Fibroblast of villous mesenchyme (primary cell): ENCODE measurements at regions not wholly inside any gene's neighbourhood (a gene's known extent, or its start where the extent isn't known, plus 50 kb on each side); places are given as distances from the start of the nearest gene placed in this dataset.
"Not testable (repeated sequence)": the region's sequence is repeated elsewhere in the genome, so short reads cannot be mapped to it uniquely, and the experiment has no call there.

Experiments
- DNase-seq: peaks from one replicate; pipeline ENCODE4 v3.0.0-alpha.2; 2010; ENCODE audit warnings: low read depth
- H3K4me3 ChIP-seq: 2 replicates; pipeline ENCODE4 v1.5.1; 2011; ENCODE audit warnings: low read depth, mild to moderate bottlenecking, low read length
- TF ChIP-seq, protein P1 (sequence below): IDR thresholded peaks from 2 replicates; pipeline ENCODE4 v1.5.1; 2012; ENCODE audit warnings: low read depth, mild to moderate bottlenecking, low read length; ENCODE audit not compliant: insufficient read depth

DNA sequence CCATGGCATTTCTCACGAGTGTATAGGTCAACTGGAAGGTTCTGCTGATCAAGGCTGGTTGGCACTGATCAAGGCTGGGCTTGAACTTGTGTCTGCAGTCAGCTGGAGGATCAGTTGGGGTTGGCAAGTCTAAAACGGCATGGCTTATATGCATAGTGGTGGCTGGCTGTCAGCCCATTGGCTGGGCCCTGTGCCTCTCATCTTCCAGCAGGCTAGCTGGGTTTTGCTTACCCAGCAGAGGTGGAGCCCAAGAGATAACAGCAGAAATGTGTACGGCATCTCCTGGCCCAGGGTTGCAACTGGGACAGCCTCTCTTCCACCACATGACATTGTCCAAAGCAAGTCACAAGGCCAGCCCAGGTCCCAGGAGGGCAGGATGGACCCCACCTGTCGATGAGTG is 158.2 kb downstream of the BMP7 start:
- TF ChIP-seq, protein P1, sequence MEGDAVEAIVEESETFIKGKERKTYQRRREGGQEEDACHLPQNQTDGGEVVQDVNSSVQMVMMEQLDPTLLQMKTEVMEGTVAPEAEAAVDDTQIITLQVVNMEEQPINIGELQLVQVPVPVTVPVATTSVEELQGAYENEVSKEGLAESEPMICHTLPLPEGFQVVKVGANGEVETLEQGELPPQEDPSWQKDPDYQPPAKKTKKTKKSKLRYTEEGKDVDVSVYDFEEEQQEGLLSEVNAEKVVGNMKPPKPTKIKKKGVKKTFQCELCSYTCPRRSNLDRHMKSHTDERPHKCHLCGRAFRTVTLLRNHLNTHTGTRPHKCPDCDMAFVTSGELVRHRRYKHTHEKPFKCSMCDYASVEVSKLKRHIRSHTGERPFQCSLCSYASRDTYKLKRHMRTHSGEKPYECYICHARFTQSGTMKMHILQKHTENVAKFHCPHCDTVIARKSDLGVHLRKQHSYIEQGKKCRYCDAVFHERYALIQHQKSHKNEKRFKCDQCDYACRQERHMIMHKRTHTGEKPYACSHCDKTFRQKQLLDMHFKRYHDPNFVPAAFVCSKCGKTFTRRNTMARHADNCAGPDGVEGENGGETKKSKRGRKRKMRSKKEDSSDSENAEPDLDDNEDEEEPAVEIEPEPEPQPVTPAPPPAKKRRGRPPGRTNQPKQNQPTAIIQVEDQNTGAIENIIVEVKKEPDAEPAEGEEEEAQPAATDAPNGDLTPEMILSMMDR = no peak
- no peak for DNase-seq
- H3K4me3 ChIP-seq = no peak overlapping the region

DNA sequence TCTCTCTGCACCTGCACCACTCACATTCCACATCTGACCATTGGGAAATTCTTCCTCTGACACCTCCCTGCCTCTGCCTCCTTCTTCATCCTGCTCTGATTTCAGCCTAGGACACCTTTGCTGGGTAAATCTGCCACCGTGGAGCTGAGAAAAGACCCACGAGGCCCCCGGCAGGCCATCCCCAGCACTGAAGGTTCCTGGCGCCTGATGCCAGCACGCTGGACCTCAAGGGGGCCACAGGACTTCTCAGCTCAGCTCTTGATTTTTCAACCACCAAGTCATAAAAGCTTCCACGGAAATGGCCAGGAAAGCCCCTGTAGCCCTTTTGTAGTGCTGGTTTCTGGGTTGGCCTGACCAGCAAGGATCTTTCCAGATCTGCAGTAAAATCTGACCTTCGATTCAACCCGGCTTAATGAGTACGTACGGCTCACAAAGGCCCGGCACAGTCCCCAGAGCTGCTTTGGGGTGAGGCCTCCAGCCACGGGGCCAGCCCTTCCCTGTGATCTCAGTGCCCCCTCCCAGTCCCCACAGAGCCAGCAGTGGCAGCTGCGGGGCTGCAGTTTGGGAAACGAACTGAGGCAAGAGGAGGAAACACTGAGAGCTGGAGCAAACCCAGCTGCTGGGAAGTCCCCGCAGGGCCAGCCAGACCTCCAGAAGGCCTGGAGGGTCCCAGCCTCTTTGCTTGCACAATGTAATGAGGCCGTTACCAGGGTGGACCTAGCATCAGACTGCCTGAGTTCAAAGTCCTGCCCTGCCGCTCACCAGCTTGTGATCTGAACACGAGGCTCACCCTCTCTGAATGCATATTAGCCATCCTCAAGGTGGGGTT is 157.5 kb downstream of the BMP7 start:
- TF ChIP-seq, protein P1 = no peak
- H3K4me3 ChIP-seq = no peak overlapping the region
- DNase-seq = no peak

DNA sequence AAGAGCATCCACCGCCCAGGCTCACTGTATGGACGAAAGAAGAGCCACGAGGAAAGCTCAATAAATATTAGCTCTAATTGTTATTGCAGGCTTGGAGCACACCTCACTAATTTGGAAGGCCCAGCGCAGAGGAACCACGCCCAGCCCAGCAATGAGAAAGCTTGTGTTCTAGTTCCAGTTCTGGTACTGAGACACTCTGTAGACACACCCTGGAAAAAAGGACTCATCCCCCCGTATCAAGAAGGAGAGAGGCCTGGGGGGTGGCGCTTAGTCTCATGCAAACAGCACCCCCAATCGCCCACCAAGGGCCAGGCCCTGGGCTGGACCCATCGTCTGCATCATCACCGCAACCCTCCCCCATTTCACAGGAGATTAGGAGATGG is 156.9 kb downstream of the BMP7 start:
- TF ChIP-seq, protein P1 = no peak
- H3K4me3 ChIP-seq = no peak overlapping the region

DNA sequence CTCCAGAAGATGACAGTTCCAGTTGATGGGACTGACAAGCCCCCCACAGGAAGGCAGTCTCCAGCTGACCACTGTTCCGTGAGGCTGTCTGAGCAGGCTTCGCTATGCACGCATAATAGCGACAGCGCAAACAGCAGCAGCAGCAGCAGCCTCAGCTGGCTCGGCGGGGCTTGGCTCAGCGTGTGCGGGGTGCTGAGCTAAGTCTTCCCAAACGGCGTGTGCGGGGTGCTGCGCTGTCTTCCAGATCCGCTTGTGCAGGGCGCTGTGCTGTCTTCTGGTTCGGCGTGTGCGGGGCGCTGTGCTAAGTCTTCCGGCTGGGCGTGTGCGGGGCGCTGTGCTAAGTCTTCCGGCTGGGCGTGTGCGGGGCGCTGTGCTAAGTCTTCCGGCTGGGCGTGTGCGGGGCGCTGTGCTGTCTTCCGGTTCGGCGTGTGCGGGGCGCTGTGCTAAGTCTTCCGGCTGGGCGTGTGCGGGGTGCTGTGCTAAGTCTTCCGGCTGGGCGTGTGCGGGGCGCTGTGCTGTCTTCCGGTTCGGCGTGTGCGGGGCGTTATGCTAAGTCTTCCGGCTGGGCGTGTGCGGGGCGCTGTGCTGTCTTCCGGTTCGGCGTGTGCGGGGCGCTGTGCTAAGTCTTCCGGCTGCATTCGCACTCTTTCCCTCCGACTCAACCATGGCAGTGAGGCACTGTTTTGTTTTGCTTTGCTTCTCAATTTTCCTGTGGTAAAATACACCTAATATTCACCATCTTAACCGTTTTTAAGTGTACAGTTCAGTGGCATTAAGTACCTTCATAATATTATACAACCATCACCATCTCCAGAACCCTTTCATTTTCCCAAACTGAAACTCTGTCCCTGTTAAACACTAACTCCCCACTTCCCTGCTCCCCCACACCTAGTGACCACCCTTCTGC is 156.1 kb downstream of the BMP7 start:
- H3K4me3 ChIP-seq, DNase-seq: not testable (repeated sequence)

More for the DNA sequence above, 156.9 kb downstream of the BMP7 start:
- DNase-seq = no peak

DNA sequence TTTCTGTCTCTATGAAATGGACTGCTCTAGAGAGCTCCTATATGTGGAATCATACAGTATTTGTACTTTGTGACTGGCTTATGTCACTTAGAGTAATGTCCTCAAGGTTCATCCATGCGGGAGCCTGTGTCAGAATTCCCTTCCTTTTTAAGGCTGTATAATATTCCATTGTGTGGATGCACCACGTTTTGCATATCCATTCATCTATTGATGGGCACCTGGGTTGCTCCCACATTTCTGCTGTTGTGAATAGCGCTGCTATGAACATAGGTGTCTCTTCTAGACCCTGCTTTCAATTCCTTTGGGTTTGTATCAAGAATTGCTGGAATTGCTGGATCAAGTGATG is 155.4 kb downstream of the BMP7 start:
- H3K4me3 ChIP-seq = no peak overlapping the region
- TF ChIP-seq, protein P1 = no peak
- no peak for DNase-seq

DNA sequence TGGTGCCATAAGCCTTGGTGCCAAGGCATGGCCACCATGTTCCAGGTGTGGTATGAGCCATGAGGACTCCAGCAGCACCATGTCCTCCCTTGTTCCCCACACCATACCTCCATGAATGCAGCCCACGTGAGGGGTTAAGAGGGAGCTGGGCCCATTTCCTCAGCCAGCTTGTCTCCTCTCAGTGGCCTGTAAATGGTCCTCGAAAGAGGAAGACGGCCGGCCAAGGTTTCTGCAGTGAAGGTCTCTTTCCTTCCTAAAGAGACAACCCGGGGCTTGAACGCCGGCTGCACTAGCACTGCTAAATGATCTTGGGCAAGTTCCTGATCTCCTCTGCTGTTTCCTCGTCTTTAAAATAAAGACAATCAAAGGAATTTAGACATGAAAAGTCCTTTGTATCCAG is 154.0 kb downstream of the BMP7 start:
- TF ChIP-seq, protein P1 = no peak
- H3K4me3 ChIP-seq = no peak overlapping the region
- no peak for DNase-seq

DNA sequence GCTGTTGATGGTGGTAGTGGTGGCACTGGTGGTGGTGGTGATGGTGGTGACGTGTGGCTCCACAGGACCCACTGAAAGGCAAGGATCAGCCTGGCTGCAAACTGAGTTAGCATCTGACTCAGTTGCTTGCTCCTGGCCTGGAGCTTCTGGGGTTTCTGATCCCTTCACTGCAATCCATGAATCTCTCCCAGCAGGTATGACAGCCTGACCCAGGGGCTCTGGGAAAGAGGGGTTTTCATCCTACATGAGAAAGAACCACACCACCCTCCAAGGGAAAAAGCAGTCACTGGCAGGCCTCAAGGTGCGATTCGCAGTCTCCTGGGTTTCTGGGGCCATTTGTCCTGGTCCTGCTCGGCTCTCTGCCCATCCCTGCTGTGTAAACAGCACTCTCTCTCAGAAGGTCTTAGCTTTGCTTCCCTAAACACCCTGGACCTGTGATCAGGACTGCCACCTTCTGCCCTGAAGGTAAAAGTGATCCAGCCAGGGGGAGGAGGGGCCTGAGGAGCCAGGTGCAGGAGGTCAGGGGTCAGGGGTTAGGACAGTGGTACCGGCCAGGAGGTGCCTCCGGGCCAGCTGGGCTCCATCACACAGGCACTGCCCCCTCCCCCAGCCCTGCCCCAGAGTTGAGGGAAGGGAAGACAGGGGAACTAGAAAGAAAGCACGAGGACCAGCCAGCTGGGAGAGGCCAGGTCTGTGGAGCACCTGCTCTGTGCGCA is 152.0 kb downstream of the BMP7 start:
- TF ChIP-seq, protein P1 = no peak
- no peak for DNase-seq

More for the DNA sequence above, 152.0 kb downstream of the BMP7 start:
- H3K4me3 ChIP-seq = no peak overlapping the region
